ENCODE measurements at regions not wholly inside any gene's neighbourhood (a gene's known extent, or its start where the extent isn't known, plus 50 kb on each side); places are given as distances from the start of the nearest gene placed in this dataset.
"Not testable (repeated sequence)": the region's sequence is repeated elsewhere in the genome, so short reads cannot be mapped to it uniquely, and the experiment has no call there.

GRCh38 chr4:154030152-154030551, 241.3 kb upstream of the SFRP2 start:
- no peak for DNase-seq

GRCh38 chr4:154029171-154029570, 240.3 kb upstream of the SFRP2 start:
- no peak for DNase-seq

GRCh38 chr4:154025110-154025509, 236.2 kb upstream of the SFRP2 start:
- DNase-seq, result no peak

GRCh38 chr4:154024097-154024694, 235.3 kb upstream of the SFRP2 start:
- peak in 1 of 2 donors; percentile 15 for DNase-seq

GRCh38 chr4:154023671-154024070, 234.8 kb upstream of the SFRP2 start:
- not testable (repeated sequence) for DNase-seq

GRCh38 chr4:154019811-154020210, 230.9 kb upstream of the SFRP2 start:
- DNase-seq, result no peak

- peak; percentile 20 to 40 for DNase-seq
Observed at GRCh38 chr4:154018659-154019058, 229.8 kb upstream of the SFRP2 start.

- no peak for DNase-seq
Observed at GRCh38 chr4:154015578-154015977, 226.7 kb upstream of the SFRP2 start.

GRCh38 chr4:154014407-154015321, 225.8 kb upstream of the SFRP2 start:
- DNase-seq, result no peak

GRCh38 chr4:154013576-154013975, 224.7 kb upstream of the SFRP2 start:
- no peak for DNase-seq

- DNase-seq, result no peak
Observed at GRCh38 chr4:154010371-154010770, 221.5 kb upstream of the SFRP2 start.

GRCh38 chr4:154009788-154010187, 220.9 kb upstream of the SFRP2 start:
- no peak for DNase-seq

GRCh38 chr4:154009191-154009590, 220.3 kb upstream of the SFRP2 start:
- DNase-seq, result no peak

GRCh38 chr4:154005171-154005520, 216.3 kb upstream of the SFRP2 start:
- no peak for DNase-seq

- no peak for DNase-seq
Observed at GRCh38 chr4:154004507-154005170, 215.8 kb upstream of the SFRP2 start.

GRCh38 chr4:154004016-154004415, 215.1 kb upstream of the SFRP2 start:
- DNase-seq, result no peak

GRCh38 chr4:154003378-154003777, 214.5 kb upstream of the SFRP2 start:
- no peak for DNase-seq

GRCh38 chr4:154001193-154001592, 212.3 kb upstream of the SFRP2 start:
- no peak for DNase-seq

GRCh38 chr4:153997516-153997915, 208.6 kb upstream of the SFRP2 start:
- no peak for DNase-seq

GRCh38 chr4:153989505-153989904, 200.6 kb upstream of the SFRP2 start:
- no peak for DNase-seq

- DNase-seq, result no peak
Observed at GRCh38 chr4:153988492-153989363, 199.8 kb upstream of the SFRP2 start.

- DNase-seq, result no peak
Observed at GRCh38 chr4:153987291-153987690, 198.4 kb upstream of the SFRP2 start.

GRCh38 chr4:153976954-153977353, 188.1 kb upstream of the SFRP2 start:
- DNase-seq, result no peak
